ENCODE measurements at regions not wholly inside any gene's neighbourhood (a gene's known extent, or its start where the extent isn't known, plus 50 kb on each side); places are given as distances from the start of the nearest gene placed in this dataset.

DNA sequence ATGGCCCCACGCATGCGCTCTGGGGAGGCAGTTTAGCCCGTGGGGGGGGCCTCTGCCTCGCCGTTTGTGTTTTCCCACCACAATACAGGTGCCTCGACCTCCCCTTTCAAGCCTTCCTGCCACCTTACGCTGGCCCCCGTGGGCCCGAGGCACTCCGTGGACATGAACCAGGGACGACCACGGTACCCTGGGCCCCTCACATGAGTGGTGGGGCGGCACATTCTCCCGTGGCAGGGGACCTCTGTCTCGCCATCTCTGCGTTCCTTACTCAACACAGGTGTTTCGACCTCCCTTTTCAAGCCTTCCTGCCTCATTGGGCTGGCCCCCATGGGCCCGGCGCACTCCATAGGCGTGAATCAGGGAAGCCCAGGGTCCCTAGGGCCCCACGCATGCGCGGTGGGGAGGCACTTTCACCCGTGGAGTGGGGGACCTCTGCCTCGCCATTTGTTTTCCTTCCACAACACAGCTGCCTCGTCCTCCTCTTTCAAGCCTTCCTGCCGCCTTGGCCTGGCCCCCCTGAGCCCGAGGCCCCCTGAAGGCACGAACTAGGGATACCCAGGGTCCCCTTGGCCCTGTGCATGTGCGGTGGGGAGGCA, 339.5 kb downstream of the ALG10 start:
- no peak for DNase-seq (ENCODE audit: low spot score)

- DNase-seq (ENCODE audit: low spot score), result no peak
Observed at GRCh38 chr12:34363050-34363673, 340.9 kb downstream of the ALG10 start.

DNA sequence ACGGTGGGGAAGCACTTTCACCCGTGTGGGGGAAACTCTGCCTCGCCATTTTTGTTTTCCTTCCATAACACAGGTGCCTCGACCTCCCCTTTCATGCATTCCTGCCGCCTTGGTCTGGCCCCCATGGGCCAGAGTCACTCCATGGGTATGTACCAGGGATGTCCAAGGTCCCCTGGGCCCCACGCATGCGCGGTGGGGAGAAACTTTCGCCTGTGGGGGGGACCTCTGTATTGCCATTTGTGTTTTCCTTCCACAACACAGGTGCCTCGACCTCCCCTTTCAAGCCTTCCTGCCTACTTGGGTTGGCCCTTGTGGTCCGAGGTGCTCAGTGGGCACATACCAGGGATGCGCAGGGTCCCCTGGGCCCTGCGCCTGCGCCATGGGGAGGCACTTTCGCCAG, 345.8 kb downstream of the ALG10 start:
- DNase-seq (ENCODE audit: low spot score), result no peak

DNA sequence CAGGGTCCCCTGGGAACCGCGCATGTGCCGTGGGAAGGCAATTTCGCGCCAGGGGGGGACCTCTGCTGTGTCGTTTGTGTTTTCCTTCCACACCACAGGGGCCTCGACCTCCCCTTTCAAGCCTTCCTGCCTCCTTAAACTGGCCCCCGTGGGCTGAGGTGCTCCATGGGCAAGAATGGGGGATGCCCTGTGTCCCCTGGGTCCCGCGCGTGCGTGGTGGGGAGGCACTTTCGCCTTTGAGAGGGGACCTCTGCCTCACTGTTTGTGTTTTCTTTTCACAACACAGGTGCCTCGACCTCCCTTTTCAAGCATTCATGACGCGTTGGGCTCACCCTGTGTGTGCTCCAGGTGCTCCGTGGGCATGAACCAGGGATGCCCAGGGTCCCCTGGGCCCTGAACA, 348.8 kb downstream of the ALG10 start:
- DNase-seq (ENCODE audit: low spot score), result no peak

DNA sequence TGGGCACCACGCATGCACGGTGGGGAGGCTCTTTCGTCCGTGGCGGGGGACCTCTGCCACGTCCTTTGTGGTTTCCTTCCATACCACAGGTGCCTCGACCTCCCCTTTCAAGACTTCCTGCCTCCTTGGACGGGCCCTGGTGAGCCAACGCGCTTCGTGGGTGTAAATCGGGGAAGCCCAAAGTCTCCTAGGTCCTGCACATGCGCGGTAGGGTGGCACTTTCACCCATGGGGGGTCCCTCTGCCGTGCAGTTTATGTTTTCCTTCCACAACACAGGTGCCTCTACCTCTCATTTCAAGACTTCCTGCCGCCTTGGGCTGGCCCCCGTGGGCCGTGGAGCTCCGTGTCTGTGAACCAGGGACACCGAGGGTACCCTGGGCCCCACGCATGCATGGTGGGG, 349.7 kb downstream of the ALG10 start:
- no peak for DNase-seq (ENCODE audit: low spot score)

- DNase-seq (ENCODE audit: low spot score), result no peak
Observed at GRCh38 chr12:34373926-34374325, 351.6 kb downstream of the ALG10 start.

DNA sequence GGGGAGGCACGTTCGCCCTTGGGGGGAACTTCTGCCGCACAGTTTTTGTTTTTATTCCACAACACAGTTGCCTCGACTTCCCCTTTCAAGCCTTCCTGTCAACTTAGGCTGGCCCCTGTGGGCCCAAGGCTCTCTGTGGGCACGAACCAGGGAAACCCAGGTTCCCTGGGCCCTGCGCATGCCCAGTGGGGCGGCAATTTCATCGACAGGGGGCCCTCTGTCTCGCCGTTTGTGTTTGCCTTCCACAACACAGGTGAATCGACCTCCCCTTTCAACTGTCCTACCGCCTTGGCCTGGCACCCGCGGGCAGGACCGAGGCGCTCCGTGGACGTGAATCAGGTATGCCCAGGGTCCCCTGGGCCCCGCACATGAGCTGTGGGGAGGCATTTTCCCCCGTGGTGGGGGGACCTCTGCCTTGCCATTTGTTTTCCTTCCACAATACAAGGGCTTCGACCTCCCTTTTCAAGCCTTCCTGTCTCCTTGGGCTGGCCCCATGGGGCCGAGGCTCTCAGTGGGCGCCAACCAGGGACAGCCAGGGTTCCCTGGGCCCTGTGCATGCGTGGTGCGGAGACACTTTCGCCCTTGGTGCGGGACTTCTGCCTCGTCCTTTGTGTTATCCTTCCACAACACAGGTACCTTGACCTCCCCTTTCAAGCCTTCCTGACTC, 354.0 kb downstream of the ALG10 start:
- no peak for DNase-seq (ENCODE audit: low spot score)

DNA sequence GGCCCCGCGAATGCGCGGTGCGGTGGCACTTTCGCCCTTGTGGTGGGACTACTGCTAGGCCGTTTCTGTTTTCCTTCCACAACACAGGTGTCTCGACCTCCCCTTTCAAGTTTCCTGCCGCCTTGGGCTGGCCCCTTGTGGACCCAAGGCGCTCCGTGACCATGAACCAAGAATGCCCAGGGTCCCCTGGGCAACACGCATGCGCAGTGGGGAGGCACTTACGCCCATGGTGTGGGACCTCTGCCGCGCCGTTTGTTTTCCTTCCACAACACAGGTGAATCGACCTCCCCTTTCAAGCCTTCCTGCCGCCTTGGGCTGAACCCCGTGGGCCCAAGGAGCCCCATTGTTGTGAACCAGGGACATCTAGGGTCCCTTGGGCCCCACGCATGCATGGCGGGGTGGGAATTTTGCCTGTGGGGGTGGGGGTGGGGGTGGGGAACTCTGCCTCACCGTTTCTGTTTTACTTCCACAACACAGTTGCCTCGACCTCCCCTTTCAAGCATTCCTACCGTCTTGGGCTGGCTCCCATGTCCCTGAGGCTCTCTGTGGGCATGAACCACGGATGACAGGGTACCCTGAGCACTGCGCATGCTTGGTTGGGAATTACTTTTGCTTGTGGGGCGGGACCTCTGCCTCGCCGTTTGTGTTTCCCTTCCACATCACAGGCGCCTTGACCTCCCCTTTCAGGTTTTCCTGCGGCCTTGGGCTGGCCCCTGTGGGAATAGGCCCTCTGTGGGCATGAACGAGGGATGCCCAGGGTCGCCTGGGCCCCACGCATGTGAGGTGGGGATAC, 355.1 kb downstream of the ALG10 start:
- DNase-seq (ENCODE audit: low spot score), result no peak

GRCh38 chr12:34379142-34379541, 356.8 kb downstream of the ALG10 start:
- DNase-seq (ENCODE audit: low spot score), result no peak

- DNase-seq (ENCODE audit: low spot score), result no peak
Observed at GRCh38 chr12:34384693-34385092, 362.4 kb downstream of the ALG10 start.

- DNase-seq (ENCODE audit: low spot score), result no peak
Observed at GRCh38 chr12:34386016-34386415, 363.7 kb downstream of the ALG10 start.

- DNase-seq (ENCODE audit: low spot score), result no peak
Observed at GRCh38 chr12:34386621-34387255, 364.4 kb downstream of the ALG10 start.

GRCh38 chr12:34387711-34388635, 365.7 kb downstream of the ALG10 start:
- no peak for DNase-seq (ENCODE audit: low spot score)

GRCh38 chr12:34388636-34389377, 366.5 kb downstream of the ALG10 start:
- peak; percentile 62 for DNase-seq (ENCODE audit: low spot score)

GRCh38 chr12:34389378-34390170, 367.3 kb downstream of the ALG10 start:
- DNase-seq (ENCODE audit: low spot score), result peak; percentile 78

DNA sequence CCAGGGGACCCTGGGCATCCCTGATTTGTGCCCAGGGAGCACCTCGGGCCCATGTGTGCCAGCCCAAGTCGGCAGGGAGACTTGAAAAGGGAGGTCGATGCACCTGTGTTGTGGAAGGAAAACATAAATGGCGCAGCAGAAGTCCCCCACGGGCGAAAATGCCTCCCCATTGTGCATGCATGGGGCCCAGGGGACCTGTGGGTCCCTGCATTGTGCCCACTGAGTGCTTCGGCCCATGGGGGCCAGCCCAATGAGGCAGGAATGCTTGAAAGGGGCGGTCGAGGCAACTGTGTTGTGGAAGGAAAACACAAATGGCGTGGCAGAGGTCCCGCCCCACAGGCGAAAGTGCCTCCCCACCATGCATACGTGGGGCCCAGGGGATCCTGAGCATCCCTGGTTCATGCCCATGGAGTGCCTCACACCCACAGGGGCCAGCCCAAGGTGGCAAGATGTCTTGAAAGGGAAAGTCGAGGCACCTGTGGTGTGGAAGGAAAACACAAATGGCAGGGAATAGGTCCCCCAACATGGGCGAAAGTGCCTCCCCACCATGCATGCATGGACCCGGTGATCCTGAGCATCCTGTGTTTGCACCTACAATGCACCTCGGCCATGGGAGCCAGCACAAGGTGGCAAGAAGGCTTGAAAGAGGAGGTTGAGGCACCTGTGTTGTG, 368.0 kb downstream of the ALG10 start:
- peak; percentile 82 for DNase-seq (ENCODE audit: low spot score)

DNA sequence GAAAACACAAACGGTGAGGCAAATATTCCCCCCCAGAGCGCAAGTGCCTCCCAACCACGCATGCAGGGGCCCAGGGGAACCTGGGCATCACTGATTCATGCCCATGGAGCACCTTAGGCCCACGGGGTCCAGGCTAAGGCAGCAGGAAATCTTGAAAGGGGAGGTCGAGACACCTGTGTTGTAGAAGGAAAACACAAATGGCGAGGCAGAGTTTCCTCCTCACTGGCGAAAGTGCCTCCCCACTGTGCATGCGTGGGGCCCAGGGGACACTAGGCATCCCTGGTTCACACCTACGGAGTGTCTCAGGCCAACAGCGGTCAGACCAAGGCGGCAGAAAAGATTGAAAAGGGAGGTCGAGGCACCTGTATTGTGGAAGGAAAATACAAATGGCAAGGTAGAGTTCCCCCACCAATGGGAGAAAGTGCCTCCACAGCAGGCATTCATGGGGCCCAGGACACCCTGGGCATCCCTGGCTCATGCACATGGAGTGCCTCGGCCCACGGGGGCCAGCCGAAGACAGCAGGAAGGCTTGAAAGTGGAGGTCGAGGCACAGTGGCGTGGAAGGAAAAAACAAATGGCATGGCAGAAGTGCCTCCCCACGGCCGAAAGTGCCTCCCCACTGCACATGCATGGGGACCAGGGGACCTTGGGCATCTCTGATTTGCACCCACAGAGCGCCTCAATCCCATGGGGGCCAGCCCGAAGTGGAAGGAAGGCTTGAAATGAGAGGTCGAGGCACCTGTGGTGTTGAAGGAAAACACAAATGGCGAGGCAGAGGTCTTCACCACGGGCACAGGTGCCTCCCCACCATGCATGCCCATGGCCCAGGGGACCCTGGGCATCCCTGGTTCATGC, 368.8 kb downstream of the ALG10 start:
- peak; percentile 88 for DNase-seq (ENCODE audit: low spot score)

Data from mesenteric fat pad (tissue), 1 donor.